ENCODE measurements at regions not wholly inside any gene's neighbourhood (a gene's known extent, or its start where the extent isn't known, plus 50 kb on each side); places are given as distances from the start of the nearest gene placed in this dataset.

DNA sequence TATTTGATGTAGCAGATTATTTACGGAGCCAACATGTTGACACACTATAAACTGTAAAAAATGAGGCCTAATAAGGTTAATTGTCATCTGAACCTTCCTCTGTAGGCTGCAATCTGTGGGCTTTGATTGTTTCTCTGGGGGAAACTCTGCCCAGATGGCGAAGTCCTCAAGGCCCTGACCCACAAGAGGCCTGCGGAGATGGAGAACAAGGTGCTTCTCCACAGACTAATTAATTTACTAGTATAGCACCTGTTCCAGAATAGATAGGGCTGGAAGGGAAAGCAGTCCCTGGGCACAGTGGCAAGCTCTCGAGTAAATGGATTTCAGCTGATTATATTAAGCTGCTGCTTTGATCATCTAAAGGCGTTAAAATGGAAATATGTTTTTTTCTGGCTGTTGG, 338.8 kb upstream of the DNAJC19 start:
- TF ChIP-seq, protein P1, sequence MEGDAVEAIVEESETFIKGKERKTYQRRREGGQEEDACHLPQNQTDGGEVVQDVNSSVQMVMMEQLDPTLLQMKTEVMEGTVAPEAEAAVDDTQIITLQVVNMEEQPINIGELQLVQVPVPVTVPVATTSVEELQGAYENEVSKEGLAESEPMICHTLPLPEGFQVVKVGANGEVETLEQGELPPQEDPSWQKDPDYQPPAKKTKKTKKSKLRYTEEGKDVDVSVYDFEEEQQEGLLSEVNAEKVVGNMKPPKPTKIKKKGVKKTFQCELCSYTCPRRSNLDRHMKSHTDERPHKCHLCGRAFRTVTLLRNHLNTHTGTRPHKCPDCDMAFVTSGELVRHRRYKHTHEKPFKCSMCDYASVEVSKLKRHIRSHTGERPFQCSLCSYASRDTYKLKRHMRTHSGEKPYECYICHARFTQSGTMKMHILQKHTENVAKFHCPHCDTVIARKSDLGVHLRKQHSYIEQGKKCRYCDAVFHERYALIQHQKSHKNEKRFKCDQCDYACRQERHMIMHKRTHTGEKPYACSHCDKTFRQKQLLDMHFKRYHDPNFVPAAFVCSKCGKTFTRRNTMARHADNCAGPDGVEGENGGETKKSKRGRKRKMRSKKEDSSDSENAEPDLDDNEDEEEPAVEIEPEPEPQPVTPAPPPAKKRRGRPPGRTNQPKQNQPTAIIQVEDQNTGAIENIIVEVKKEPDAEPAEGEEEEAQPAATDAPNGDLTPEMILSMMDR (conservative IDR thresholded peaks at IDR 0.05; ENCODE audit: low read depth, low read length): no peak
- no peak for TF ChIP-seq EZH2 (IDR thresholded peaks at IDR 0.05; ENCODE audit: borderline replicate concordance, low read depth, low read length, poor library complexity, severe bottlenecking)

Measured in A673 (cell line).